Activated naive CD4-positive, alpha-beta T cell treated with anti-CD3 and anti-CD28 coated beads, Interleukin-2, amount 10 ng/mL, durations not matched to agents 7 days and 5 days (primary cell): ENCODE measurements at regions not wholly inside any gene's neighbourhood (a gene's known extent, or its start where the extent isn't known, plus 50 kb on each side); places are given as distances from the start of the nearest gene placed in this dataset.
"Not testable (repeated sequence)": the region's sequence is repeated elsewhere in the genome, so short reads cannot be mapped to it uniquely, and the experiment has no call there.

Experiments
- CTCF ChIA-PET: fragments of 350-600 bp; sonication (Branson Sonifier 250); formaldehyde crosslinking; loops from one replicate; lab custom pipeline; 2021; ENCODE audit warnings: antibody characterized with exemption; lab: Charles Lee
- DNase-seq: peaks from one replicate; pipeline ENCODE4 v3.0.0-alpha.2; 2020
- H3K27ac Mint-ChIP-seq: one replicate; pipeline ENCODE4 v1.8.0; 2021; ENCODE audit warnings: mild to moderate bottlenecking, moderate library complexity, mixed read lengths
- H3K27me3 Mint-ChIP-seq: one replicate; pipeline ENCODE4 v1.8.0; 2021; ENCODE audit warnings: mild to moderate bottlenecking, mixed read lengths
- H3K36me3 Mint-ChIP-seq: one replicate; pipeline ENCODE4 v1.8.0; 2021; ENCODE audit warnings: mixed read lengths
- H3K4me1 Mint-ChIP-seq: one replicate; pipeline ENCODE4 v1.8.0; 2021; ENCODE audit warnings: mixed read lengths
- H3K4me3 Mint-ChIP-seq: one replicate; pipeline ENCODE4 v1.8.0; 2021; ENCODE audit warnings: mild to moderate bottlenecking, moderate library complexity, mixed read lengths
- H3K9me3 Mint-ChIP-seq: one replicate; pipeline ENCODE4 v1.8.0; 2021; ENCODE audit warnings: mixed read lengths

GRCh38 chr14:38973083-38973700, 129.8 kb downstream of the SEC23A start:
- no peak overlapping the region for H3K4me3 Mint-ChIP-seq
- H3K4me1 Mint-ChIP-seq = no peaks in the 10 kb centered on the region
- no peak for DNase-seq
- no peak overlapping the region for H3K27ac Mint-ChIP-seq
- no peaks in the 10 kb centered on the region for H3K9me3 Mint-ChIP-seq
- no peaks in the 10 kb centered on the region for H3K27me3 Mint-ChIP-seq
- no peaks in the 10 kb centered on the region for H3K36me3 Mint-ChIP-seq
- CTCF ChIA-PET = no interaction called here

- DNase-seq = no peak
- H3K4me1 Mint-ChIP-seq = no peaks in the 10 kb centered on the region
- H3K27ac Mint-ChIP-seq = no peak overlapping the region
- no peak overlapping the region for H3K4me3 Mint-ChIP-seq
- CTCF ChIA-PET = no interaction called here
- H3K36me3 Mint-ChIP-seq = no peaks in the 10 kb centered on the region
- no peaks in the 10 kb centered on the region for H3K9me3 Mint-ChIP-seq
- H3K27me3 Mint-ChIP-seq = no peaks in the 10 kb centered on the region
Observed at GRCh38 chr14:38972511-38972910, 130.5 kb downstream of the SEC23A start.

GRCh38 chr14:38971258-38971921, 131.6 kb downstream of the SEC23A start:
- no peaks in the 10 kb centered on the region for H3K27me3 Mint-ChIP-seq
- no peaks in the 10 kb centered on the region for H3K9me3 Mint-ChIP-seq
- H3K4me1 Mint-ChIP-seq = no peaks in the 10 kb centered on the region
- DNase-seq = no peak
- no peak overlapping the region for H3K4me3 Mint-ChIP-seq
- H3K36me3 Mint-ChIP-seq = no peaks in the 10 kb centered on the region
- H3K27ac Mint-ChIP-seq = no peak overlapping the region
- CTCF ChIA-PET = no interaction called here

GRCh38 chr14:38964630-38965029, 138.4 kb downstream of the SEC23A start:
- Mint-ChIP-seq H3K9me3 (no peaks in the 10 kb centered on the region), H3K36me3 (no peaks in the 10 kb centered on the region), H3K27me3 (no peaks in the 10 kb centered on the region), H3K4me1 (no peaks in the 10 kb centered on the region), H3K4me3 (no peak overlapping the region), H3K27ac (no peak overlapping the region)
- no peak for DNase-seq
- CTCF ChIA-PET = no interaction called here

GRCh38 chr14:38960946-38961531, 142.0 kb downstream of the SEC23A start:
- Mint-ChIP-seq H3K4me3 (no peak overlapping the region), H3K4me1 (no peaks in the 10 kb centered on the region), H3K36me3 (no peaks in the 10 kb centered on the region), H3K9me3 (no peaks in the 10 kb centered on the region), H3K27me3 (no peaks in the 10 kb centered on the region), H3K27ac (no peak overlapping the region)
- CTCF ChIA-PET = interaction anchor here (0.9 kb wide), 1 partner anchor 8 kb away, joined by 3 read pairs; no protein-coding TSS in a partner anchor
- no peak for DNase-seq

GRCh38 chr14:38959021-38959420, 144.0 kb downstream of the SEC23A start:
- H3K4me3 Mint-ChIP-seq = no peak overlapping the region
- CTCF ChIA-PET = no interaction called here
- H3K27me3 Mint-ChIP-seq = no peaks in the 10 kb centered on the region
- no peaks in the 10 kb centered on the region for H3K9me3 Mint-ChIP-seq
- no peak overlapping the region for H3K27ac Mint-ChIP-seq
- no peak for DNase-seq
- H3K36me3 Mint-ChIP-seq = no peaks in the 10 kb centered on the region
- H3K4me1 Mint-ChIP-seq = no peaks in the 10 kb centered on the region

GRCh38 chr14:38958589-38958988, 144.4 kb downstream of the SEC23A start:
- Mint-ChIP-seq H3K4me1 (no peaks in the 10 kb centered on the region), H3K36me3 (no peaks in the 10 kb centered on the region), H3K27ac (no peak overlapping the region), H3K4me3 (no peak overlapping the region), H3K27me3 (peaks cover 2% of the 10 kb centered on the region), H3K9me3 (no peaks in the 10 kb centered on the region)
- DNase-seq = no peak
- CTCF ChIA-PET = no interaction called here

GRCh38 chr14:38951451-38951850, 151.6 kb downstream of the SEC23A start:
- DNase-seq = no peak

GRCh38 chr14:38950676-38951075, 152.4 kb downstream of the SEC23A start:
- Mint-ChIP-seq H3K4me3 (no peak overlapping the region), H3K27ac (no peak overlapping the region), H3K27me3 (peaks cover 4% of the 10 kb centered on the region)

More at GRCh38 chr14:38951451-38951850, 151.6 kb downstream of the SEC23A start:
- CTCF ChIA-PET = no interaction called here
- Mint-ChIP-seq H3K9me3 (no peaks in the 10 kb centered on the region), H3K4me3 (no peak overlapping the region), H3K27ac (no peak overlapping the region), H3K4me1 (no peaks in the 10 kb centered on the region), H3K27me3 (peaks cover 4% of the 10 kb centered on the region), H3K36me3 (no peaks in the 10 kb centered on the region)

GRCh38 chr14:38948576-38948975, 154.5 kb downstream of the SEC23A start:
- Mint-ChIP-seq H3K4me1 (no peaks in the 10 kb centered on the region), H3K36me3 (no peaks in the 10 kb centered on the region)

More at GRCh38 chr14:38950676-38951075, 152.4 kb downstream of the SEC23A start:
- no peaks in the 10 kb centered on the region for H3K4me1 Mint-ChIP-seq
- H3K9me3 Mint-ChIP-seq = no peaks in the 10 kb centered on the region
- no peaks in the 10 kb centered on the region for H3K36me3 Mint-ChIP-seq
- no peak for DNase-seq
- CTCF ChIA-PET = no interaction called here

GRCh38 chr14:38948171-38948570, 154.9 kb downstream of the SEC23A start:
- Mint-ChIP-seq H3K4me1 (no peaks in the 10 kb centered on the region), H3K27ac (no peak overlapping the region), H3K4me3 (no peak overlapping the region), H3K9me3 (no peaks in the 10 kb centered on the region), H3K36me3 (no peaks in the 10 kb centered on the region), H3K27me3 (no peaks in the 10 kb centered on the region)
- no peak for DNase-seq
- CTCF ChIA-PET = no interaction called here

More at GRCh38 chr14:38948576-38948975, 154.5 kb downstream of the SEC23A start:
- peaks cover 2% of the 10 kb centered on the region for H3K27me3 Mint-ChIP-seq
- no peak overlapping the region for H3K4me3 Mint-ChIP-seq
- no peaks in the 10 kb centered on the region for H3K9me3 Mint-ChIP-seq
- no peak for DNase-seq
- H3K27ac Mint-ChIP-seq = no peak overlapping the region
- CTCF ChIA-PET = no interaction called here

- DNase-seq = no peak
- Mint-ChIP-seq H3K4me1 (no peaks in the 10 kb centered on the region), H3K27ac (no peak overlapping the region), H3K4me3 (no peak overlapping the region), H3K36me3 (no peaks in the 10 kb centered on the region), H3K27me3 (no peaks in the 10 kb centered on the region), H3K9me3 (no peaks in the 10 kb centered on the region)
- CTCF ChIA-PET = no interaction called here
Observed at GRCh38 chr14:38947343-38947742, 155.7 kb downstream of the SEC23A start.

- no peaks in the 10 kb centered on the region for H3K4me1 Mint-ChIP-seq
- H3K27ac Mint-ChIP-seq = no peak overlapping the region
- no peaks in the 10 kb centered on the region for H3K27me3 Mint-ChIP-seq
- DNase-seq = no peak
- H3K36me3 Mint-ChIP-seq = no peaks in the 10 kb centered on the region
- CTCF ChIA-PET = no interaction called here
- H3K4me3 Mint-ChIP-seq = no peak overlapping the region
- H3K9me3 Mint-ChIP-seq = no peaks in the 10 kb centered on the region
Observed at GRCh38 chr14:38944691-38945090, 158.3 kb downstream of the SEC23A start.

GRCh38 chr14:38941488-38941887, 161.5 kb downstream of the SEC23A start:
- CTCF ChIA-PET = no interaction called here
- no peaks in the 10 kb centered on the region for H3K4me1 Mint-ChIP-seq
- DNase-seq = no peak
- H3K36me3 Mint-ChIP-seq = no peaks in the 10 kb centered on the region
- H3K4me3 Mint-ChIP-seq = no peak overlapping the region
- no peak overlapping the region for H3K27ac Mint-ChIP-seq
- no peaks in the 10 kb centered on the region for H3K27me3 Mint-ChIP-seq
- no peaks in the 10 kb centered on the region for H3K9me3 Mint-ChIP-seq

GRCh38 chr14:38932653-38933000, 170.4 kb downstream of the SEC23A start:
- CTCF ChIA-PET = interaction anchor here (0.5 kb wide), 1 partner anchor 92 kb away, joined by 3 read pairs; no protein-coding TSS in a partner anchor
- not testable (repeated sequence) for H3K4me1 Mint-ChIP-seq, H3K36me3 Mint-ChIP-seq, H3K4me3 Mint-ChIP-seq, H3K27ac Mint-ChIP-seq, H3K9me3 Mint-ChIP-seq, H3K27me3 Mint-ChIP-seq, DNase-seq
